Naive thymus-derived CD4-positive, alpha-beta T cell (primary cell): ENCODE measurements at regions not wholly inside any gene's neighbourhood (a gene's known extent, or its start where the extent isn't known, plus 50 kb on each side); places are given as distances from the start of the nearest gene placed in this dataset.

ENCODE experiments used
- ATAC-seq: fragments of 150-1000 bp; cut with Tn5 transposase; 2 replicates; pipeline ENCODE4 v1.10.0; 2021; ENCODE audit warnings: mild to moderate bottlenecking, moderate library complexity
- CTCF ChIA-PET: fragments of 350-600 bp; sonication (Branson Sonifier 250); formaldehyde crosslinking; loops from one replicate; lab custom pipeline; 2021; ENCODE audit warnings: antibody characterized with exemption; lab: Charles Lee
- POLR2A ChIA-PET: fragments of 350-600 bp; sonication (Branson Sonifier 250); formaldehyde crosslinking; loops from one replicate; lab custom pipeline; 2021; ENCODE audit warnings: antibody characterized with exemption, inconsistent platforms; lab: Charles Lee
- DNase-seq, 9 donors: peaks; one replicate each; pipeline versions ENCODE4 v3.0.0 to v3.0.0-alpha.2; 2020 to 2022; ENCODE audit warnings: mixed read lengths in 1 of 9
- H3K27ac ChIP-seq: one replicate; pipeline ENCODE4 v1.7.0; 2013; ENCODE audit warnings: mild to moderate bottlenecking, low read depth, low read length, moderate library complexity
- H3K27me3 ChIP-seq, 2 donors: one replicate each; pipeline ENCODE4 v1.7.0; 2013; ENCODE audit warnings: low read length in 2 of 2, mild to moderate bottlenecking in 2 of 2, moderate library complexity in 2 of 2; ENCODE audit not compliant: control insufficient read depth in 2 of 2, insufficient read depth in 2 of 2
- H3K36me3 ChIP-seq, 3 experiments: 1 replicate in 2 of 3; 2 replicates in 1 of 3; pipeline ENCODE4 v1.7.0; 2013; ENCODE audit warnings: low read length in 3 of 3, mild to moderate bottlenecking in 3 of 3, moderate library complexity in 1 of 3; ENCODE audit not compliant: insufficient read depth in 3 of 3, control insufficient read depth in 2 of 3
- H3K4me1 ChIP-seq, 2 donors: one replicate each; pipeline ENCODE4 v1.7.0; 2013; ENCODE audit warnings: low read length in 2 of 2, mild to moderate bottlenecking in 2 of 2, moderate library complexity in 1 of 2; ENCODE audit not compliant: control insufficient read depth in 2 of 2, insufficient read depth in 2 of 2
- H3K4me3 ChIP-seq: 2 replicates; pipeline ENCODE4 v1.7.0; 2013; ENCODE audit warnings: mild to moderate bottlenecking, low read length
- H3K9me3 ChIP-seq, 3 experiments: 1 replicate in 2 of 3; 2 replicates in 1 of 3; pipeline ENCODE4 v1.7.0; 2013; ENCODE audit warnings: low read length in 3 of 3; ENCODE audit not compliant: control insufficient read depth in 2 of 3
- H3K27ac Mint-ChIP-seq, 9 donors: one replicate each; pipeline ENCODE4 v1.8.0; 2020 to 2022; ENCODE audit warnings: mixed read lengths in 9 of 9, mild to moderate bottlenecking in 8 of 9, moderate library complexity in 5 of 9, inconsistent platforms in 2 of 9
- H3K27me3 Mint-ChIP-seq, 5 donors: one replicate each; pipeline ENCODE4 v1.8.0; 2021 to 2022; ENCODE audit warnings: mixed read lengths in 5 of 5, mild to moderate bottlenecking in 1 of 5
- H3K36me3 Mint-ChIP-seq, 5 donors: one replicate each; pipeline ENCODE4 v1.8.0; 2020 to 2022; ENCODE audit warnings: mixed read lengths in 5 of 5, mild to moderate bottlenecking in 3 of 5, inconsistent platforms in 1 of 5
- H3K4me1 Mint-ChIP-seq, 7 donors: one replicate each; pipeline ENCODE4 v1.8.0; 2020 to 2022; ENCODE audit warnings: mixed read lengths in 7 of 7, mild to moderate bottlenecking in 3 of 7, inconsistent platforms in 1 of 7
- H3K4me3 Mint-ChIP-seq, 10 donors: one replicate each; pipeline ENCODE4 v1.8.0; 2020 to 2022; ENCODE audit warnings: mild to moderate bottlenecking in 10 of 10, mixed read lengths in 10 of 10, moderate library complexity in 6 of 10, inconsistent platforms in 2 of 10
- H3K9me3 Mint-ChIP-seq, 11 donors: one replicate each; pipeline ENCODE4 v1.8.0; 2020 to 2022; ENCODE audit warnings: mixed read lengths in 11 of 11, mild to moderate bottlenecking in 4 of 11, inconsistent platforms in 1 of 11, moderate library complexity in 1 of 11
- intact Hi-C, 2 donors: fragments of 100-400 bp; cut with micrococcal nuclease; formaldehyde crosslinking; loops; one replicate each; pipeline ENCODE4 v1.15.1; 2023

- no peaks in the 10 kb centered on the region for H3K27me3 Mint-ChIP-seq
- Histone ChIP-seq H3K4me3 (no peak overlapping the region), H3K27me3 (no peaks in the 10 kb centered on the region), H3K27ac (no peak overlapping the region), H3K9me3 (no peaks in the 10 kb centered on the region), H3K36me3 (no peaks in the 10 kb centered on the region), H3K4me1 (peaks cover 0 to 15% of the 10 kb centered on the region in 2 donors)
- POLR2A ChIA-PET = interaction anchor here (1.4 kb wide), 1 partner anchor 162 kb away, joined by 3 read pairs; the partner anchor contains the start of gene SLC39A10
- H3K9me3 Mint-ChIP-seq = peaks cover 0 to 20% (median 0%) of the 10 kb centered on the region in 11 donors
- intact Hi-C loops = loop anchor here in 1 of 2 donors (10.0 kb wide), 1 partner anchor 960 kb away; no protein-coding TSS in a partner anchor
- CTCF ChIA-PET = interaction anchor here (1.2 to 1.8 kb wide), 2 partner anchors 21 to 165 kb away, joined by 4 read pairs; no protein-coding TSS in a partner anchor
- ATAC-seq (no peak), DNase-seq (no peak)
- H3K4me1 Mint-ChIP-seq = peaks cover 14 to 60% (median 40%) of the 10 kb centered on the region in 7 donors
- H3K27ac Mint-ChIP-seq = no peak overlapping the region
- no peak overlapping the region for H3K4me3 Mint-ChIP-seq
- peaks cover 0 to 47% (median 0%) of the 10 kb centered on the region in 5 donors for H3K36me3 Mint-ChIP-seq
Observed at GRCh38 chr2:195494451-195494850, 162.6 kb upstream of the SLC39A10 start.

DNA sequence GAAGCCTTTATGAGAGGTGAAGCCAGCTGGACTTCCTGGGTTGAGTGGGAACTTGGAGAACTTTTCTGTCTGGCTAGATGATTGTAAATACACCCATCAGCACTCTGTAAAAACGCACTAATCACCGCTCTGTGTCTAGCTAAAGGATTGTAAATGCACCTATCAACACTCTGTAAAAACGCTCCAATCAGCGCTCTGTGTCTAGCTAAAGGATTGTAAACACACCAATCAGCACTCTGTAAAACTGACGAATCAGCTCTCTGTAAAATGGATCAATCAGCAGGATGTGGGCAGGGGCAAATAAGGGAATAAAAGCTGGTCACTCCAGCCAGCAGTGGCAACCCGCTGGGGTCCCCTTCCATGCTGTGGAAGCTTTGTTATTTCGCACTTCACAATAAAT, 163.6 kb upstream of the SLC39A10 start:
- POLR2A ChIA-PET = interaction anchor here (1.4 kb wide), 1 partner anchor 163 kb away, joined by 3 read pairs; the partner anchor contains the start of gene SLC39A10
- peaks cover 0 to 47% (median 0%) of the 10 kb centered on the region in 5 donors for H3K36me3 Mint-ChIP-seq
- CTCF ChIA-PET = interaction anchor here (1.8 kb wide), 1 partner anchor 22 kb away, joined by 4 read pairs; no protein-coding TSS in a partner anchor
- Histone ChIP-seq H3K9me3 (no peaks in the 10 kb centered on the region), H3K4me1 (peaks cover 0 to 6% of the 10 kb centered on the region in 2 donors), H3K4me3 (no peak overlapping the region), H3K36me3 (no peaks in the 10 kb centered on the region), H3K27me3 (no peaks in the 10 kb centered on the region), H3K27ac (no peak overlapping the region)
- DNase-seq (no peak), ATAC-seq (no peak)
- H3K9me3 Mint-ChIP-seq = peaks cover 0 to 18% (median 0%) of the 10 kb centered on the region in 11 donors
- no peak overlapping the region for H3K27ac Mint-ChIP-seq
- H3K27me3 Mint-ChIP-seq = no peaks in the 10 kb centered on the region
- H3K4me1 Mint-ChIP-seq = peaks cover 14 to 53% (median 35%) of the 10 kb centered on the region in 7 donors
- intact Hi-C loops = loop anchor here in 1 of 2 donors (10.0 kb wide), 1 partner anchor 961 kb away; no protein-coding TSS in a partner anchor
- no peak overlapping the region for H3K4me3 Mint-ChIP-seq

DNA sequence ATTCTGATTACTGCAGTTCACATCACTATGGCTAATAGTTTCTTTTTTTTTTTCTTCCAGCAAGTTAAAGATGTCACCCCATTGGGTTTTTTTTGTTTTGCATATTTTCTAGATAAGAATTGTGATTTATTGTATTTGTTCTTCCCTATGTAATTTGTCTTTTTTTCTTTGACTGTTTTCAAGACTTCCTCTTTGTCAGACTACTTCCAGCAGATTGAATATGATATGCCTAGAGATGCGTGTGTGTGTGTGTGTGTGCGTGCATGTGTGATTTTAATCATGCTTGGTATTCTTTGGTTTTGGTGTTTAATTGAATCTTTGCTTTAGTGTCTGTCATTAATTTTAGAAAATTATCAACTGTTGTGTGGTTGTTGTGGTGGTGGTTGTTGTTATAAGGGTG, 166.7 kb upstream of the SLC39A10 start:
- Histone ChIP-seq H3K27ac (no peak overlapping the region), H3K9me3 (no peaks in the 10 kb centered on the region), H3K36me3 (no peaks in the 10 kb centered on the region), H3K27me3 (no peaks in the 10 kb centered on the region), H3K4me1 (peaks cover 0 to 6% of the 10 kb centered on the region in 2 donors), H3K4me3 (no peak overlapping the region)
- intact Hi-C loops = loop anchor here in 1 of 2 donors (10.0 kb wide), 1 partner anchor 964 kb away; no protein-coding TSS in a partner anchor
- DNase-seq (no peak), ATAC-seq (no peak)
- Mint-ChIP-seq H3K27me3 (no peaks in the 10 kb centered on the region), H3K9me3 (peaks cover 0 to 11% (median 0%) of the 10 kb centered on the region in 11 donors), H3K4me3 (no peak overlapping the region), H3K36me3 (peaks cover 0 to 35% (median 0%) of the 10 kb centered on the region in 5 donors), H3K4me1 (peaks cover 9 to 47% (median 27%) of the 10 kb centered on the region in 7 donors), H3K27ac (no peak overlapping the region)
- POLR2A ChIA-PET = no interaction called here
- CTCF ChIA-PET = interaction anchor here (1.0 kb wide), 1 partner anchor 8 kb away, joined by 4 read pairs; no protein-coding TSS in a partner anchor

- no peak overlapping the region for H3K4me3 Mint-ChIP-seq
- intact Hi-C loops = no loop called here
Observed at GRCh38 chr2:195489101-195489500, 167.9 kb upstream of the SLC39A10 start.

DNA sequence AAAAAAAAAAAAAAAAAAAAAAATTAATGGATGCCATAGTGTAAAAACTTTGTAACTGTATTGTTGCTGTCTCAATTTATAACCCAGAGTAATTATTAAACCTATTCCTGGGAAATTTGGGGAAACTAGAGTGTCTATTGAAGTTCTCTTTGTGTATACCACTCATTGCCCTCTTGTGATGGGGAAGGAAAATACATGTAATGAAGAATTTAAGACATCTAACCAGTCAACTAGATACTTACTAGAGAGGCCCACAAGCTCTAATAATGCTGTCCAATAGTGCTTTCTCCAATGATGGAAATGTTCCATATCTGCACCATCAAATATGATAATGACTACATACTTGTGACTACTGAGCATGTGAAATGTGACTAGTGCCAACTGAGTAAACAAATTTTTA, 168.5 kb upstream of the SLC39A10 start:
- H3K4me3 Mint-ChIP-seq = no peak overlapping the region
- H3K4me1 Mint-ChIP-seq = peaks cover 2 to 51% (median 25%) of the 10 kb centered on the region in 7 donors
- no peaks in the 10 kb centered on the region for H3K27me3 Mint-ChIP-seq
- H3K27ac ChIP-seq = no peak overlapping the region
- ATAC-seq (no peak), DNase-seq (no peak)
- intact Hi-C loops = no loop called here
- H3K9me3 ChIP-seq = no peaks in the 10 kb centered on the region
- POLR2A ChIA-PET = interaction anchor here (0.6 kb wide), 1 partner anchor 245 kb away, joined by 3 read pairs; no protein-coding TSS in a partner anchor
- no peaks in the 10 kb centered on the region for H3K36me3 ChIP-seq
- CTCF ChIA-PET = interaction anchor here (1.1 kb wide), 1 partner anchor 10 kb away, joined by 4 read pairs; no protein-coding TSS in a partner anchor
- peaks cover 0 to 19% (median 0%) of the 10 kb centered on the region in 11 donors for H3K9me3 Mint-ChIP-seq
- no peaks in the 10 kb centered on the region for H3K27me3 ChIP-seq
- peaks cover 0 to 6% of the 10 kb centered on the region in 2 donors for H3K4me1 ChIP-seq
- H3K27ac Mint-ChIP-seq = peak overlapping the region in 1 of 9 donors; percentile 25
- peaks cover 0 to 40% (median 0%) of the 10 kb centered on the region in 5 donors for H3K36me3 Mint-ChIP-seq
- no peak overlapping the region for H3K4me3 ChIP-seq

More at GRCh38 chr2:195489101-195489500, 167.9 kb upstream of the SLC39A10 start:
- H3K4me1 ChIP-seq = peaks cover 0 to 6% of the 10 kb centered on the region in 2 donors
- H3K9me3 Mint-ChIP-seq = peaks cover 0 to 17% (median 0%) of the 10 kb centered on the region in 11 donors
- ATAC-seq (no peak), DNase-seq (no peak)
- H3K9me3 ChIP-seq = no peaks in the 10 kb centered on the region
- no peaks in the 10 kb centered on the region for H3K27me3 Mint-ChIP-seq
- H3K4me3 ChIP-seq = no peak overlapping the region
- H3K4me1 Mint-ChIP-seq = peaks cover 7 to 51% (median 26%) of the 10 kb centered on the region in 7 donors
- ChIA-PET POLR2A (interaction anchor here (0.6 kb wide), 1 partner anchor 245 kb away, joined by 3 read pairs; no protein-coding TSS in a partner anchor), CTCF (interaction anchor here (1.0 to 1.1 kb wide), 2 partner anchors 9 kb away, joined by 4 read pairs; no protein-coding TSS in a partner anchor)
- peaks cover 0 to 40% (median 0%) of the 10 kb centered on the region in 5 donors for H3K36me3 Mint-ChIP-seq
- H3K36me3 ChIP-seq = no peaks in the 10 kb centered on the region
- no peaks in the 10 kb centered on the region for H3K27me3 ChIP-seq
- no peak overlapping the region for H3K27ac Mint-ChIP-seq
- no peak overlapping the region for H3K27ac ChIP-seq

DNA sequence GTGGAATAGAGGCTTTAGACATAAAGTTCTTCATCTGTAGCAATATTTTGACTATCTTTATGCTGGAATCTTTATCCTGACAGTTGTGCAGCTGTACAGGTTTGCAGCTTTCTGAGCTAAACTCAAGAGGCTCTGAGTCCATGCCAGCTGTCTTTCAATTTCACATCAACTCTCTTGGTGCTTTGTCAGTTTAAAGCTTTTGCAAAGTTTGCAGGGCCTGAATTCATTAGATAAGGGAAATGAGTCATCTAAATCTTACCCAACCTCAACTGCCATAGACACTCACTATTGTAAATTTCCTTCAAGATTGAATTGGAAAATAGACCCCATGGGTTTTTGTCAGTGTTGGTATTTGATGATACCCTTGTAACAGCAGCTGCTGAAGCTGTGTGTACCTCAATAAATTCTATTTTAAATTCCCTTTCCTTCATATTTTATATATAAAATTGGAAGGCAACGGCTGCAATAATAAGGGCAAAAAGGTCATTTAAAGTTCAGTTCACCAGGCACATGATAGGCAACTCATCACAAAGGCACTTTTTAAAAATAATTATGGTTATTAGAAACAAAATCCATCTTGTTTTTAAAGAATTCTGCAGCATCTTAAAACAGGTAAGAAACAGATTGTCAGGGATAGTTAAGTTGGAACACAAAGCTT, 169.9 kb upstream of the SLC39A10 start:
- peaks cover 0 to 39% (median 3%) of the 10 kb centered on the region in 5 donors for H3K36me3 Mint-ChIP-seq

More for the DNA sequence above, 169.9 kb upstream of the SLC39A10 start:
- no peaks in the 10 kb centered on the region for H3K9me3 ChIP-seq
- CTCF ChIA-PET = interaction anchor here (0.5 kb wide), 2 partner anchors 13 to 569 kb away, joined by 3 read pairs; no protein-coding TSS in a partner anchor
- DNase-seq (no peak), ATAC-seq (peak; percentile 41)
- Mint-ChIP-seq H3K4me1 (peaks cover 0 to 43% (median 21%) of the 10 kb centered on the region in 7 donors), H3K27me3 (no peaks in the 10 kb centered on the region), H3K27ac (peak overlapping the region in 2 of 9 donors; percentile 21 to 79), H3K4me3 (peak overlapping the region in 5 of 10 donors; percentile 3 to 74 (median 28)), H3K9me3 (peaks cover 0 to 20% (median 0%) of the 10 kb centered on the region in 11 donors)
- no peaks in the 10 kb centered on the region for H3K27me3 ChIP-seq
- H3K27ac ChIP-seq = no peak overlapping the region
- no peak overlapping the region for H3K4me3 ChIP-seq
- peaks cover 0 to 6% of the 10 kb centered on the region in 2 donors for H3K4me1 ChIP-seq
- intact Hi-C loops = loop anchor here in 1 of 2 donors (1.0 kb wide), 3 partner anchors 47 to 171 kb away; no protein-coding TSS in a partner anchor
- POLR2A ChIA-PET = no interaction called here
- H3K36me3 ChIP-seq = no peaks in the 10 kb centered on the region
